GM19463 (cell line): ENCODE measurements at regions not wholly inside any gene's neighbourhood (a gene's known extent, or its start where the extent isn't known, plus 50 kb on each side); places are given as distances from the start of the nearest gene placed in this dataset.

Experiments
- ATAC-seq: cut with Tn5 transposase; IDR thresholded peaks from one replicate; pipeline ENCODE4 v1.9.1; 2021; ENCODE audit warnings: mild to moderate bottlenecking, moderate library complexity; ENCODE audit not compliant: unreplicated experiment

DNA sequence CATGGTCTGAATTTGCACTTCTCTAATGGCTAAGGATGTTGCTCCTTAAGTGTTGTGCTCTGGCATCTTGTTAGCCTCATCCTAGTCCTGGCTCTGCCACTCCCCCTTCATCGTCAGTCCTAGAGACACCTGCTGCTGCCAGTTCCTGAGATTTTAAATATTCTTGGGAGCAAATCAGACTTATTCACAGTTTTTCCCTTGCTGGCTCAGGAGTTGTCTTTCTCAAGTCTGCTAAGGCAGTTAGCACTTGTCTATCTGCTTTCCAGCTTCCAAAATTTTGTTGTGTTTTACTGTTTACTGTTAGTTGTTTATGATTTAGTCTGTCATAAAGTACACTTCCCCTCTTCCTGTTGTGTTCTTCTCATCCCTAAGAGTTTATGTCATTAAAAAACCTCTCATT lies 201.0 kb downstream of the KIF26A start:
- ATAC-seq: no peak

GRCh38 chr14:104339829-104340228 lies 201.4 kb downstream of the KIF26A start:
- no peak for ATAC-seq

DNA sequence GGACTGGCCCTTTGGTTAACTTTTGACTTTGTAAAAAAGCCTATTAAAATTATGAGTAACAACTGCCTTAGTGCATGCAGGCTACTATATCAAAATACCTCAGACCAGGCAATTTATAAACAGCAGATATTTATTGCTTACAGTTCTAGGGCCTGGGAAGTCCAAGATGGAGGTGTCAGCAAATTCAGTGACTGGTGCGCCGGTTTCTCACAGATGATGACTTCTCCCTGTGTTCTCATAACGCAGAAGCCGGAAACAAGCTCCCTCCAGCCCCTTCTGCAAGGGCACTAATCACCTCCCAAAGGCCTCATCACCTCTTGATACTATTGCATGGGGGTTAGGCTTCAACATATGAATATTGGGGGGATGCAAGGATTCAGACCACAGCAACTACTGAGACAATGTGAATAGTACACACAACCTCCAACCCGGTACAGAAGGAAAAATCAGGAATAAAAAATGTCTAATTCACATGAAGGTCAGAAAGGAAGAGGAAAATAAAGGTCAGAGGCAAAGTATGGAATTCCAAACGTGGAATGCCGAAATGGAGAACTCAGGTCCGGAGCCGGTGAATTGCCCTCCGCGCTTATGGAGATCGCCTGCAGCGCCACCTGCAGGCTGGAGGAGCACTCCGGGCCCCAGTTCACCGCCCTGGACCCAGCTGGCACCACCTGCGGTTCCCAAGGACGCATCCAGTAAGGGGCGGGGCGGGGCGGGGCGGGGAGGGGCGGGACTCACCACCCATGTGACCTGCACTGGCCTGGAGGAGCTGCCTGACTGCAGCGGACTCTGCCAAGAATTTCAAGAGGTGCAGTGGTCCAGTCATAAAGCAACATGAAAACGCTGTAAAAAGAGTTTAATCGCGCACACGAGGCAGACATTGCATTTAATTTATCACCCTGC lies 203.4 kb downstream of the KIF26A start:
- no peak for ATAC-seq

GRCh38 chr14:104342435-104343293 lies 204.3 kb downstream of the KIF26A start:
- ATAC-seq: no peak

DNA sequence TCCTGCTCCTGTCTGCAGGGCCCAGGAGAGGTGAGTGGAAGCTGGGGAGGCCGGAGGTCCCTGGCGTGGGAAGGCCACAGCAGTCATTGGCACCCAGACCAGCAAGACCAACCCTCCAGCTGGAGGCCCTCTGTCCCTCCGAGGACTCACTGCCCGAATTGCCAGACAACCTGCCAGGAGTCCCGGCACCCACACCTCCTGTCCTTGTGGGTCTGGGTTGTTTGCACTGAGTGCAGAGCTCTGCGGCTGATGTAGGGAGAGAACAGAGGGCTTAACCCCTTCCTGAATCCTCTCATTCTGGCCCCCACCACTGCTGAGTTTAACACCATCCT lies 204.9 kb downstream of the KIF26A start:
- ATAC-seq: no peak

DNA sequence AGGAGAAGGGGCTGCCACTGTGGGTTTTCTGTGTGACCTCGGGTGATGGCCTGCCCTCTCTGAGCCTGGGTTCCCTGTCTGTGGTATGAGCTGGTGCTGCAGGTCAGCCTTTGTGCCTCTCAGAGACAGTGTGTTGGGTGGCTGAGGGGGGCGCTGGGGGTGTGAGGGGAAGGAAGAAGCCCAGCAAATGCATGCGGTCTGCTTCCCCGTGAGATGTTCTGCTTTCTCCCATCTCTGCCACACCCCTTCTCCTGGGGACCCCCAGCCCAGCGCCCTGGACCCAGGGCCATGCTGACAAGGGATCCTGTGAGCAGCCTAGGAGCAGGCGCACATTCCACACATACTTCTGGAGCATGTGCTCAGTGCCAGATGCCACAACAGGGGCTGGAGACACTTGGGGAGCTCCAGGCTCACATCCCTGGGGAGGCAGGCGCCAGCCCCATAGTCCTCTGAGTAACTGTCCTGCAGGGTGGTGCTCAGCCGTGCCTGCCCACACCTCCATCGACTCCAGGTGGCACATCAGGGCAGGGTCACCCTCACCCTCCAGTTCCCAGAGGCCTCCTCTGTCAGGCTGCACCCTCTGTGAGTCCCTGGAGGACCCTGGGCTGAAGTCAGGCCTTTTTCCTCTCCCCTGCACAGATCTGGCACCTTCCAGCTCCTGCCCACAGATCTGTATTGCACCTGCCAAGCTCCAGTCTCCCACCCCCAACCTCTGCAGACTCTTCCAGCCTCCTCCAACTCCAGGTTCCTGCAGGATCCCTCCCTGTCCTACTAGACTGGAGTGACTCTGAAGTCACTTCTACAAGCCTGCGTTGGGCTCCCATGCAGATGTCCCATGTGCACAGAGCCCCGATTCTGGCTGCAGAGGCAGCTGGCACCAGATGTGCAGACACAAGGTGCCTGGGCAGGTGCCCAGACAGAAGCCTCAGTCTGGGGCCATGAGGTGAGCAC lies 205.6 kb downstream of the KIF26A start:
- no peak for ATAC-seq

DNA sequence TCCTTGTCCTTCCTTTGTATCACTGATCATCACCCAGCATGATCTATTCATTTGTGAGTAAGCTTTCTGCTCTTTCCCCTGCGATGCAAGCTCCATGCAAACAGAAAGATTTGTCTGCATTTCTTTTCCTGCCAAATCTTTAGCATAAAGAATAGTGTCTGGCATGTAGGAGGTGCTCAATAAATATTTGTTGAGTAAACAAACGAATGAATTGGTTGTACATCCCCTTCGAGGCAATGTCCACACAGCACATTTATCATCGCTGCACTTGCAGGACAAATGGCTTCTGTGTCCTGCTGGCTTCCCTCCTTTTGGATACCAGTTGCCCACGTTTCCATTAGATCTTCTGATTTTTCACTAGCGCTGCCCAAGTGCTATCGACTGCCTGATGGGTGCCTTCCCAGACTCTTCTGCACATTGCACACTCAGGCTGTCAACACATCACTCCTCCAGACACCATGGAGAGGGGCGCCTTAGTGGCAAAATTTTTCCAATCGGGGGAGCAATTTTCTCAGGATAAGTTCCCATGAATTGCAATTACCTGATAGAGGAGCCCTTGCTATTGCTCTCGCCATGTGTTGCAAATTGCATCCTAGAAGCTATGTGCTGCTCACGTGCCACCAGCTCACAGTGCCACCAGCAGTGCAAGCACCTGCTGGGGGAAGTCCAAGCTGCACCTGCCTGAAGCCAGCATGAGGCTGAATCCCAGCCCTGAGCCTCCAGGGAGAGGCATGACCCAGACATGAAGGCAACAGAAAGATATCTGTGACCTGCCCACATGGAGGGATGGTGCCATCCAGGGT lies 206.6 kb downstream of the KIF26A start:
- ATAC-seq: no peak

GRCh38 chr14:104345621-104346462 lies 207.5 kb downstream of the KIF26A start:
- no peak for ATAC-seq

GRCh38 chr14:104346608-104347007 lies 208.2 kb downstream of the KIF26A start:
- no peak for ATAC-seq

- no peak for ATAC-seq
These were observed 210.4 kb downstream of the KIF26A start for GRCh38 chr14:104348741-104349140.

GRCh38 chr14:104349950-104350349 lies 211.6 kb downstream of the KIF26A start:
- ATAC-seq: no peak

- ATAC-seq: no peak
These were observed 212.2 kb downstream of the KIF26A start for GRCh38 chr14:104350463-104351185.

GRCh38 chr14:104351849-104352492 lies 213.6 kb downstream of the KIF26A start:
- no peak for ATAC-seq

DNA sequence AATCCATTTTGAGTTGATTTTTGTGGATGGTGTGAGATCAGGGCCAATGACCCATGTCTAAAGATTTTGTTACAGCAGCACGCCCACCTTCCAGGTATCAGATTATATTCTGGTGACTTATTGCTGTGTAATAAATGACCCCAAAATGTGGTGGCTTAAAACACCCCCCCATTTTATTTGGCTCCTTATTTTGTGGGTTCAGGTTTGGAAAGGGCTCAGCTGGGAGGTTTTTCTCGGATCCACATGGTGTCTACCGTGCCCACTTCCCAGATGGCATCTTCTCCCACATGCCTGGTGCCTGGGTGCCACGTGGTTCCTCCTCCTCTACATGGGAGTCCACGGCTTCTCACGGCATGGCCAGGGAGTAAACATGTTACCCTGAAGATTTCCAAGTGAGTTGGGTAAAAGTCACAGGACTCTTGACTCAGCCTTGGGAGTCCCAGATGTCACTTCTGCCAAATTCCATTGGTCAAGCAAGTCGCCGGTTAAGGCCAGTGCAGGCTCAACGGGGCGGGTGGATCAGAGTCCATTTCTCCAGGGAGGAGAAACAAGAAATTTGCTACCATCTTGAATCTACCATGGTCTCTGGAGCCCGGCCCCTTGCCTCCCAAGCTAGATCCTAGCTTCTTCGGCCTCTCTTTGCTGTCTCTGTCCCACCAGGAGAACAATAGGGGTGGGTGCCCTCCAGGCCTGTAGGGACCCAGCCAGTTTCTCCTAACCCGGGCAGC lies 214.3 kb downstream of the KIF26A start:
- no peak for ATAC-seq

GRCh38 chr14:104353221-104353920 lies 215.0 kb downstream of the KIF26A start:
- no peak for ATAC-seq

- no peak for ATAC-seq
These were observed 215.7 kb downstream of the KIF26A start for GRCh38 chr14:104353921-104354701.
